SK-N-SH (cell line): ENCODE measurements at regions not wholly inside any gene's neighbourhood (a gene's known extent, or its start where the extent isn't known, plus 50 kb on each side); places are given as distances from the start of the nearest gene placed in this dataset.

Experiments
- CTCF ChIA-PET: fragments of 300-600, 350-600 bp; formaldehyde crosslinking; extraction: SDS; loops from one replicate; lab custom pipeline; 2021; lab: Yijun Ruan, JAX
- POLR2A ChIA-PET: fragments of 350-600 bp; sonication (Branson Sonifier 250); formaldehyde crosslinking; extraction: SDS; loops from one replicate; lab custom pipeline; 2020; ENCODE audit warnings: antibody characterized with exemption, inconsistent platforms; lab: Yijun Ruan, JAX
- DNase-seq: peaks from one replicate; pipeline ENCODE4 v3.0.0; 2012
- H2AFZ ChIP-seq: fragments of 200-600 bp; sonication (generic); 2 replicates; pipeline ENCODE4 v1.8.1; 2016; ENCODE audit warnings: antibody characterized with exemption, mild to moderate bottlenecking, low read depth
- H3F3A ChIP-seq: fragments of 200-600 bp; sonication (generic); replicated peaks from 2 replicates; pipeline ENCODE3; 2016; ENCODE audit warnings: antibody characterized with exemption, mild to moderate bottlenecking; ENCODE audit not compliant: insufficient read depth
- H3K27ac ChIP-seq, 2 experiments: fragments of 200-500 bp in 1 of 2; fragments of 200-600 bp in 1 of 2; sonication (Bioruptor generic) in 1 of 2; sonication (generic), shearing (Covaris generic) in 1 of 2; 2 replicates each; pipeline versions ENCODE4 v1.5.1 to v1.6.1; 2014 to 2016; ENCODE audit warnings: low read depth in 2 of 2, inconsistent platforms in 1 of 2, low read length in 1 of 2, mild to moderate bottlenecking in 1 of 2, mixed read lengths in 1 of 2
- H3K27me3 ChIP-seq: fragments of 200-600 bp; sonication (generic), shearing (Covaris generic); 2 replicates; pipeline ENCODE4 v1.6.1; 2016; ENCODE audit warnings: mixed run types; ENCODE audit not compliant: insufficient read depth
- H3K36me3 ChIP-seq, 2 experiments: fragments of 200-500 bp in 1 of 2; fragments of 200-600 bp in 1 of 2; sonication (Bioruptor generic) in 1 of 2; sonication (generic) in 1 of 2; replicated peaks in 1 of 2; 2 replicates each; pipeline versions ENCODE3 to v1.5.1; 2014 to 2016; ENCODE audit warnings: low read length in 1 of 2, mild to moderate bottlenecking in 1 of 2; ENCODE audit not compliant: insufficient read depth in 2 of 2, control insufficient read depth in 1 of 2
- H3K4me1 ChIP-seq, 2 experiments: fragments of 200-500 bp in 1 of 2; fragments of 200-600 bp in 1 of 2; sonication (Bioruptor generic) in 1 of 2; sonication (generic), shearing (Covaris generic) in 1 of 2; 2 replicates each; pipeline versions ENCODE4 v1.5.1 to v1.6.1; 2014 to 2016; ENCODE audit warnings: low read depth in 1 of 2, low read length in 1 of 2, mixed run types in 1 of 2; ENCODE audit not compliant: insufficient read depth in 2 of 2, control insufficient read depth in 1 of 2
- H3K4me2 ChIP-seq: fragments of 200-600 bp; sonication (generic), shearing (Covaris generic); 2 replicates; pipeline ENCODE4 v1.6.1; 2017; ENCODE audit warnings: mixed run types
- H3K4me3 ChIP-seq, 2 experiments: fragments of 200-500 bp in 1 of 2; fragments of 200-600 bp in 1 of 2; sonication (Bioruptor generic) in 1 of 2; sonication (generic), shearing (Covaris generic) in 1 of 2; 2 replicates each; pipeline versions ENCODE4 v1.5.1 to v1.8.1; 2014 to 2016; ENCODE audit warnings: low read depth in 2 of 2, inconsistent platforms in 1 of 2, low read length in 1 of 2, mild to moderate bottlenecking in 1 of 2, mixed read lengths in 1 of 2, moderate library complexity in 1 of 2
- H3K79me2 ChIP-seq: fragments of 200-600 bp; sonication (generic); 2 replicates; pipeline ENCODE4 v1.8.1; 2017; ENCODE audit warnings: mild to moderate bottlenecking; ENCODE audit not compliant: insufficient read depth
- H3K9ac ChIP-seq: fragments of 200-600 bp; sonication (generic); 2 replicates; pipeline ENCODE4 v1.6.1; 2017; ENCODE audit warnings: mixed run types
- H3K9me2 ChIP-seq: fragments of 200-600 bp; sonication (generic); 2 replicates; pipeline ENCODE4 v1.6.1; 2017; ENCODE audit warnings: mixed run types
- H3K9me3 ChIP-seq: fragments of 200-600 bp; sonication (generic); 2 replicates; pipeline ENCODE4 v1.6.1; 2017; ENCODE audit warnings: mixed run types, mild to moderate bottlenecking, moderate library complexity
- H4K20me1 ChIP-seq: fragments of 200-600 bp; sonication (generic); 2 replicates; pipeline ENCODE4 v1.6.1; 2017; ENCODE audit warnings: mild to moderate bottlenecking, mixed run types; ENCODE audit not compliant: insufficient read depth
- CHD2 ChIP-seq: fragments of 150-350 bp; IDR thresholded peaks from 2 replicates; pipeline ENCODE4 v1.6.1; 2018; ENCODE audit warnings: low read length; ENCODE audit not compliant: partially characterized antibody
- CTCF ChIP-seq: fragments of 200-600 bp; sonication (generic); IDR thresholded peaks from 2 replicates; pipeline ENCODE4 v1.6.1; 2017; ENCODE audit warnings: antibody characterized with exemption, mild to moderate bottlenecking, moderate library complexity
- EP300 ChIP-seq, 2 experiments: IDR thresholded peaks; 2 replicates each; pipeline versions ENCODE4 v1.4.0 to v1.6.1; 2012; ENCODE audit warnings: borderline replicate concordance in 1 of 2, low read depth in 1 of 2, low read length in 1 of 2
- FOXJ3 ChIP-seq: sonication (generic); formaldehyde crosslinking; IDR thresholded peaks from 2 replicates; pipeline ENCODE4 v1.5.1; 2020; ENCODE audit warnings: mild to moderate bottlenecking, missing genetic modification reagents
- GABPA ChIP-seq: IDR thresholded peaks from 2 replicates; pipeline ENCODE4 v1.4.0; 2012; ENCODE audit warnings: low read depth, mild to moderate bottlenecking
- MEF2A ChIP-seq: IDR thresholded peaks from 2 replicates; pipeline ENCODE4 v1.4.0; 2012; ENCODE audit warnings: low read depth, borderline replicate concordance
- MXI1 ChIP-seq: IDR thresholded peaks from 2 replicates; pipeline ENCODE4 v1.6.1; 2012; ENCODE audit warnings: mild to moderate bottlenecking, low read depth, low read length, improper control_type of control experiment
- NFIC ChIP-seq: IDR thresholded peaks from 2 replicates; pipeline ENCODE4 v1.4.0; 2012; ENCODE audit warnings: borderline replicate concordance
- NRF1 ChIP-seq: IDR thresholded peaks from 2 replicates; pipeline ENCODE4 v1.6.1; 2012; ENCODE audit warnings: low read depth, mild to moderate bottlenecking, low read length
- PBX3 ChIP-seq: IDR thresholded peaks from 2 replicates; pipeline ENCODE4; 2012
- POLR2AphosphoS5 ChIP-seq: IDR thresholded peaks from 2 replicates; pipeline ENCODE4 v1.6.1; 2012; ENCODE audit warnings: low read depth, low read length
- RAD21 ChIP-seq: IDR thresholded peaks from 2 replicates; pipeline ENCODE4 v1.6.1; 2012; ENCODE audit warnings: mild to moderate bottlenecking, low read length
- RFX5 ChIP-seq: IDR thresholded peaks from 2 replicates; pipeline ENCODE4 v1.6.1; 2012; ENCODE audit warnings: mild to moderate bottlenecking, improper control_type of control experiment, low read length
- RXRA ChIP-seq: IDR thresholded peaks from 2 replicates; pipeline ENCODE4 v1.4.0; 2012; ENCODE audit warnings: low read depth, mild to moderate bottlenecking, borderline replicate concordance
- SIN3A ChIP-seq: IDR thresholded peaks from 2 replicates; pipeline ENCODE4 v1.6.1; 2012; ENCODE audit warnings: low read depth, mild to moderate bottlenecking, low read length, moderate library complexity, borderline replicate concordance
- TAF1 ChIP-seq: IDR thresholded peaks from 2 replicates; pipeline ENCODE4 v1.6.1; 2012; ENCODE audit warnings: low read depth, mild to moderate bottlenecking, low read length, moderate library complexity, borderline replicate concordance
- TCF12 ChIP-seq: IDR thresholded peaks from 2 replicates; pipeline ENCODE4 v1.4.0; 2012
- WGBS: methylation state at CpG from one replicate; pipeline ENCODE4 v1.1.6; 2017; ENCODE audit warnings: low lambda C conversion rate; 5-methylcytosine and 5-hydroxymethylcytosine counted together
- TF ChIP-seq, protein P1 (sequence below): IDR thresholded peaks from 2 replicates; pipeline ENCODE4 v1.6.1; 2012; ENCODE audit warnings: mild to moderate bottlenecking, low read depth, low read length, moderate library complexity
- TF ChIP-seq, protein P2 (sequence below): fragments of 150-350 bp; IDR thresholded peaks from 2 replicates; pipeline ENCODE4 v1.6.1; 2017; ENCODE audit warnings: antibody characterized with exemption, low read length, low read depth, borderline replicate concordance

DNA sequence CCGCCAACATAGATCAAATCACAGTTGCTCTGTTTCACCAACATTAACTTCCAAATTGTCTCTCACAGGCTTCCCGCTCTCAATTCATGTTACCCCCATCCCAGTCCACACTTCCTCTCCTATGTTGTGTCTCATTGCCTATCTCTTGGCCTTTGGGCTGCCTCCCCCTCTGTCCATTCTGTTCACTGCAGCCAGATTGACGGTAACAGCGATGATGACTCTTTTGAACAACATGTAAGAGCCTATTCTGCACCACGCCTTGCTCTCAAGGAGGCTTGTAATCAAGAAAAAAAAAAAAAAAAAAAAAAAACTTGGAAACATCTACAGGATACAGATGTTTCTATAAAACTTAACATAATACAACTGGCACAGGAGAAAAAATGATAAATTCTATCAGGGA is 77.3 kb upstream of the RMDN2 start:
- Histone ChIP-seq H3F3A (peaks cover 7% of the 10 kb centered on the region), H3K9me3 (no peaks in the 10 kb centered on the region), H4K20me1 (no peaks in the 10 kb centered on the region), H3K79me2 (no peaks in the 10 kb centered on the region), H2AFZ (no peak overlapping the region), H3K9ac (no peak overlapping the region), H3K4me2 (no peak overlapping the region), H3K27ac (no peak overlapping the region), H3K27me3 (no peaks in the 10 kb centered on the region), H3K4me3 (no peak overlapping the region), H3K36me3 (no peaks in the 10 kb centered on the region), H3K4me1 (peaks cover 0 to 17% of the 10 kb centered on the region in 2 experiments; a peak in 2 of 4 replicates), H3K9me2 (no peaks in the 10 kb centered on the region)
- ChIA-PET CTCF (interaction anchor here (1.0 to 3.5 kb wide), 3 partner anchors 30 to 432 kb away, joined by 3 to 20 read pairs (median 3); no protein-coding TSS in a partner anchor), POLR2A (interaction anchor here (1.6 kb wide), 1 partner anchor 9 kb away, joined by 5 read pairs; no protein-coding TSS in a partner anchor)
- no peak for DNase-seq
- WGBS, result 85% methylated on average over 5 of the region's 5 CpGs
- no peak for TF ChIP-seq SIN3A
- TF ChIP-seq GABPA, result no peak
- no peak for TF ChIP-seq NFIC
- TF ChIP-seq TCF12, result no peak
- TF ChIP-seq, protein P1, sequence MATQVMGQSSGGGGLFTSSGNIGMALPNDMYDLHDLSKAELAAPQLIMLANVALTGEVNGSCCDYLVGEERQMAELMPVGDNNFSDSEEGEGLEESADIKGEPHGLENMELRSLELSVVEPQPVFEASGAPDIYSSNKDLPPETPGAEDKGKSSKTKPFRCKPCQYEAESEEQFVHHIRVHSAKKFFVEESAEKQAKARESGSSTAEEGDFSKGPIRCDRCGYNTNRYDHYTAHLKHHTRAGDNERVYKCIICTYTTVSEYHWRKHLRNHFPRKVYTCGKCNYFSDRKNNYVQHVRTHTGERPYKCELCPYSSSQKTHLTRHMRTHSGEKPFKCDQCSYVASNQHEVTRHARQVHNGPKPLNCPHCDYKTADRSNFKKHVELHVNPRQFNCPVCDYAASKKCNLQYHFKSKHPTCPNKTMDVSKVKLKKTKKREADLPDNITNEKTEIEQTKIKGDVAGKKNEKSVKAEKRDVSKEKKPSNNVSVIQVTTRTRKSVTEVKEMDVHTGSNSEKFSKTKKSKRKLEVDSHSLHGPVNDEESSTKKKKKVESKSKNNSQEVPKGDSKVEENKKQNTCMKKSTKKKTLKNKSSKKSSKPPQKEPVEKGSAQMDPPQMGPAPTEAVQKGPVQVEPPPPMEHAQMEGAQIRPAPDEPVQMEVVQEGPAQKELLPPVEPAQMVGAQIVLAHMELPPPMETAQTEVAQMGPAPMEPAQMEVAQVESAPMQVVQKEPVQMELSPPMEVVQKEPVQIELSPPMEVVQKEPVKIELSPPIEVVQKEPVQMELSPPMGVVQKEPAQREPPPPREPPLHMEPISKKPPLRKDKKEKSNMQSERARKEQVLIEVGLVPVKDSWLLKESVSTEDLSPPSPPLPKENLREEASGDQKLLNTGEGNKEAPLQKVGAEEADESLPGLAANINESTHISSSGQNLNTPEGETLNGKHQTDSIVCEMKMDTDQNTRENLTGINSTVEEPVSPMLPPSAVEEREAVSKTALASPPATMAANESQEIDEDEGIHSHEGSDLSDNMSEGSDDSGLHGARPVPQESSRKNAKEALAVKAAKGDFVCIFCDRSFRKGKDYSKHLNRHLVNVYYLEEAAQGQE, result no peak
- no peak for TF ChIP-seq MXI1
- TF ChIP-seq, protein P2, sequence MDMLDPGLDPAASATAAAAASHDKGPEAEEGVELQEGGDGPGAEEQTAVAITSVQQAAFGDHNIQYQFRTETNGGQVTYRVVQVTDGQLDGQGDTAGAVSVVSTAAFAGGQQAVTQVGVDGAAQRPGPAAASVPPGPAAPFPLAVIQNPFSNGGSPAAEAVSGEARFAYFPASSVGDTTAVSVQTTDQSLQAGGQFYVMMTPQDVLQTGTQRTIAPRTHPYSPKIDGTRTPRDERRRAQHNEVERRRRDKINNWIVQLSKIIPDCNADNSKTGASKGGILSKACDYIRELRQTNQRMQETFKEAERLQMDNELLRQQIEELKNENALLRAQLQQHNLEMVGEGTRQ, result no peak
- no peak for TF ChIP-seq CHD2
- no peak for TF ChIP-seq NRF1
- no peak for TF ChIP-seq POLR2AphosphoS5
- no peak for TF ChIP-seq FOXJ3 (CRISPR knock-in tag)
- TF ChIP-seq EP300 (IDR thresholded peaks at IDR 0.05; ENCODE audit: borderline replicate concordance in 1 of 2, low read depth in 1 of 2, low read length in 1 of 2), result no peak
- TF ChIP-seq, all 33 proteins: peak for 0

GRCh38 chr2:37848451-37848850 is 76.6 kb upstream of the RMDN2 start:
- H3F3A ChIP-seq, result peaks cover 7% of the 10 kb centered on the region
- POLR2A ChIA-PET, result no interaction called here
- H4K20me1 ChIP-seq, result no peaks in the 10 kb centered on the region
- no peak for DNase-seq
- peaks cover 0 to 17% of the 10 kb centered on the region in 2 experiments; a peak in 2 of 4 replicates for H3K4me1 ChIP-seq
- no peak overlapping the region for H3K4me2 ChIP-seq
- H3K9ac ChIP-seq, result no peak overlapping the region
- CTCF ChIA-PET, result interaction anchor here (3.5 kb wide), 1 partner anchor 29 kb away, joined by 20 read pairs; no protein-coding TSS in a partner anchor
- WGBS, result 65% methylated on average over 2 of the region's 2 CpGs
- TF ChIP-seq CTCF (no peak), RAD21 (no peak), GABPA (no peak), RXRA (no peak), PBX3 (no peak), FOXJ3 (CRISPR knock-in tag) (no peak), TAF1 (no peak), MEF2A (no peak), TCF12 (no peak), RFX5 (no peak), EP300 (IDR thresholded peaks at IDR 0.05; ENCODE audit: borderline replicate concordance in 1 of 2, low read depth in 1 of 2, low read length in 1 of 2) (no peak)
- H3K27me3 ChIP-seq, result no peaks in the 10 kb centered on the region
- H3K79me2 ChIP-seq, result no peaks in the 10 kb centered on the region
- no peak overlapping the region for H3K4me3 ChIP-seq
- H3K9me3 ChIP-seq, result no peaks in the 10 kb centered on the region
- H3K27ac ChIP-seq, result no peak overlapping the region
- no peaks in the 10 kb centered on the region for H3K36me3 ChIP-seq
- no peaks in the 10 kb centered on the region for H3K9me2 ChIP-seq
- H2AFZ ChIP-seq, result no peak overlapping the region
